AG04450 (cell line): ENCODE measurements at regions not wholly inside any gene's neighbourhood (a gene's known extent, or its start where the extent isn't known, plus 50 kb on each side); places are given as distances from the start of the nearest gene placed in this dataset.
"Not testable (repeated sequence)": the region's sequence is repeated elsewhere in the genome, so short reads cannot be mapped to it uniquely, and the experiment has no call there.

Experiments used
- CTCF ChIA-PET: fragments of 300-600, 350-600 bp; formaldehyde crosslinking; extraction: SDS; loops from one replicate; lab custom pipeline; 2022; ENCODE audit warnings: antibody characterized with exemption, inconsistent platforms; lab: Charles Lee
- POLR2A ChIA-PET: fragments of 350-600 bp; formaldehyde crosslinking; extraction: SDS; loops from one replicate; lab custom pipeline; 2021; ENCODE audit warnings: antibody characterized with exemption, inconsistent platforms; lab: Yijun Ruan, JAX
- DNase-seq: peaks from one replicate; pipeline ENCODE4 v3.0.0-alpha.2; 2011; ENCODE audit warnings: low read depth, low spot score
- H3K27ac ChIP-seq: one replicate; pipeline ENCODE4 v1.5.1; 2012; ENCODE audit warnings: low read depth, low read length, control low read depth
- H3K27me3 ChIP-seq: one replicate; pipeline ENCODE4 v1.6.0; 2012; ENCODE audit warnings: low read length; ENCODE audit not compliant: control insufficient read depth, insufficient read depth
- H3K4me3 ChIP-seq: 2 replicates; pipeline ENCODE4 v1.5.1; 2011; ENCODE audit warnings: mild to moderate bottlenecking, low read depth, low read length, control low read depth
- H3K9me3 ChIP-seq: 2 replicates; pipeline ENCODE4 v1.5.1; 2012; ENCODE audit warnings: low read length; ENCODE audit not compliant: control insufficient read depth, insufficient read depth
- TF ChIP-seq, protein P1 (sequence below): IDR thresholded peaks from 2 replicates; pipeline ENCODE4 v1.5.1; 2011; ENCODE audit warnings: low read depth, low read length, control low read depth, inconsistent platforms

DNA sequence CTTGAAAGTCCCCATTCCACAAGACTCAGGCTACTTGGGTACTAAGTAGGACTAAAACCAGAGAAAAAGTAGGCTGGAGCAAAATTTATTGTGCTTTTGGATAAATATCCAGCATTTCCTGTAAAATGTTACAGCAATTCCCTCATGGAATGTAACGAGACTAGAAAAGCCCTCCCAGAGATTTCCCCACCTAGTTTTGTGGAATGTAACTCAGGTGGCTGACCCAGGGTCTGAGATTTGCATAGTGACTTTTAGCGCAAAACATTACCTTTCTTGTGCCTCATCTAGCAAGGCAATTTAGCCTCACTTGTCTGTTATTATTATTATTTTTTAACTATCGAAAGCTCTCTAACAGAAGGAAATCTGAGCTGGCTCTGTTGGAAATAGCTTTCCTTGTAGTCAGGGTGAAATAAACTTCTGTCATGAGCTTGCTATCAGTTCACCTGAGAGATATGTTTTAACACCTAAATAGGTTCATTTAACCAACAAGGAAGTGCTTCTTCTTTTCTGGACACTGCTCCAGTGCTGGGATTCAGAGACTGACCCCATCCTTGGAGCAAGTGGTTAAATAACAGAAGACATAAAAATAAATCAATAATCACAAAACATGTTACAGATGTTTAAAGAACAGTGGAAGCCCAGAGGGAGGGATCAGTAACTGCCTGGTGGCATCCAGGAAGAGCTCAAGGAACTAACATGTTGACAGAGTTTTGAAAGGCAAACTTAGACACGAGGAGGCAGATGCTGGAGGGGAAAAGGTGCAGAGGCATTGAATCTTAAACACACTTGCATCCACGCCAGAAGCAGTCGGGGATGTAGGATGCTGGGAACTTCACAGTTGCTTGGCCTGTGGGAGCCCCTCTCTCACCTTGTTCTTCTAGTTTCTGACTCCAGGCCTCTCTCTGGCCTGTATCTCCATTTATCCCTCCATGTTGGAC, 68.3 kb upstream of the RHOU start:
- TF ChIP-seq, protein P1, sequence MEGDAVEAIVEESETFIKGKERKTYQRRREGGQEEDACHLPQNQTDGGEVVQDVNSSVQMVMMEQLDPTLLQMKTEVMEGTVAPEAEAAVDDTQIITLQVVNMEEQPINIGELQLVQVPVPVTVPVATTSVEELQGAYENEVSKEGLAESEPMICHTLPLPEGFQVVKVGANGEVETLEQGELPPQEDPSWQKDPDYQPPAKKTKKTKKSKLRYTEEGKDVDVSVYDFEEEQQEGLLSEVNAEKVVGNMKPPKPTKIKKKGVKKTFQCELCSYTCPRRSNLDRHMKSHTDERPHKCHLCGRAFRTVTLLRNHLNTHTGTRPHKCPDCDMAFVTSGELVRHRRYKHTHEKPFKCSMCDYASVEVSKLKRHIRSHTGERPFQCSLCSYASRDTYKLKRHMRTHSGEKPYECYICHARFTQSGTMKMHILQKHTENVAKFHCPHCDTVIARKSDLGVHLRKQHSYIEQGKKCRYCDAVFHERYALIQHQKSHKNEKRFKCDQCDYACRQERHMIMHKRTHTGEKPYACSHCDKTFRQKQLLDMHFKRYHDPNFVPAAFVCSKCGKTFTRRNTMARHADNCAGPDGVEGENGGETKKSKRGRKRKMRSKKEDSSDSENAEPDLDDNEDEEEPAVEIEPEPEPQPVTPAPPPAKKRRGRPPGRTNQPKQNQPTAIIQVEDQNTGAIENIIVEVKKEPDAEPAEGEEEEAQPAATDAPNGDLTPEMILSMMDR, result no peak
- DNase-seq, result no peak
- no peaks in the 10 kb centered on the region for H3K9me3 ChIP-seq
- ChIA-PET POLR2A (no interaction called here), CTCF (interaction anchor here (2.6 kb wide), 1 partner anchor 561 kb away, joined by 13 read pairs; no protein-coding TSS in a partner anchor)
- peaks cover 5% of the 10 kb centered on the region for H3K27me3 ChIP-seq
- no peak overlapping the region for H3K4me3 ChIP-seq
- H3K27ac ChIP-seq, result no peak overlapping the region

DNA sequence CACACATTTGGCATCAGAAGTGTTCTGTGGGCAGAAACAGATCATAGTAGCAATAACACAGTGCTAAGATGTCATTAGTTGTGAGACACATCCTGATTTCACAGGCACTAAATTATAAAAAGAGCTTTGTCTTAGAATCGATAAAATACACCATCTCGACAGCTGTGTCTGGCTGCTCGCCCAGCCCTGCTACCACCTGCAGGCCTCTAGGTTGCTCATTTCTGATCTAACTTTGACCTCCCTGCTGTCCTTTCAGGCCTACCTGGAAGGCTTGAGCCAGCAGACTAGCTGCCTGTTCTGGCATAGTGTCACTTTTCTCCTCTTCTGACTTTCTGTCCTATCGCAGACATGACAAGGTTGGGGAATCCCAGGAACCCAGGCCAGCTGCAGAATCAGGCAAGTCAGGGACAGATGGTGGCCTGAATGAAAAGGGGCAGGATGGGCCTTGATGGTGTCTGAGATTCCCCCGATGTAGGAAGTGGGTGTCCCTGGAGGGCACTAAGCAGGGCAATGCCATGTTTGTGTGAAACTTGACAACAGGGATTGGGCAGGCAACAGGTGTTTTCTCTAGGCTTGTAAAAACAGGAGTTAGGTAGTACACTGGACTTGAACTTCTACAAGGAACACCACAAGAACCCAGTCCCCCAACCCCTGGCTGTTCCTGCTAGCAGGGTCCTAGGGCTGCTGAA, 66.6 kb upstream of the RHOU start:
- CTCF ChIA-PET, result interaction anchor here (0.8 to 2.6 kb wide), 2 partner anchors 559 to 573 kb away, joined by 3 to 13 read pairs; no protein-coding TSS in a partner anchor
- TF ChIP-seq, protein P1, result no peak
- POLR2A ChIA-PET, result no interaction called here
- Histone ChIP-seq H3K9me3 (no peaks in the 10 kb centered on the region), H3K27ac (no peak overlapping the region), H3K27me3 (peaks cover 7% of the 10 kb centered on the region), H3K4me3 (no peak overlapping the region)
- no peak for DNase-seq

DNA sequence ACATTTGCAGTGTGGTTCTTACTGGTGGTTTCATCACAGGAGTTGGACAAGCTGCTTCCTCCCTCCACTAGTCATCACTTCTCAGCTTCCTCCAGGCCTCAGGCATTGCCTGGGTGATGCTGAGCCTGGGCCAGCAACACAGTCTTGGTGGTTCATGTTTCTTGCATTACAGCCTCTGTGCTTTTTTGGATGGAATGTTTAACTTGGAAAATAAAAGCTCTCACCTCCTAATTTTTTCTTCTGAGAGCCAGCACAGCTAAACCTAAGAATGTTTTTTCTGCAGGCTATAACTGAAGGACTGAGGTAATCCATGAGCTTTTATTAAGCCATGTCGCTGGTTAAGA, 66.1 kb upstream of the RHOU start:
- no peak for DNase-seq
- Histone ChIP-seq H3K4me3 (no peak overlapping the region), H3K27ac (no peak overlapping the region), H3K9me3 (no peaks in the 10 kb centered on the region), H3K27me3 (peaks cover 7% of the 10 kb centered on the region)
- TF ChIP-seq, protein P1, result no peak
- ChIA-PET POLR2A (no interaction called here), CTCF (interaction anchor here (0.8 to 2.6 kb wide), 2 partner anchors 558 to 573 kb away, joined by 3 to 13 read pairs; no protein-coding TSS in a partner anchor)

DNA sequence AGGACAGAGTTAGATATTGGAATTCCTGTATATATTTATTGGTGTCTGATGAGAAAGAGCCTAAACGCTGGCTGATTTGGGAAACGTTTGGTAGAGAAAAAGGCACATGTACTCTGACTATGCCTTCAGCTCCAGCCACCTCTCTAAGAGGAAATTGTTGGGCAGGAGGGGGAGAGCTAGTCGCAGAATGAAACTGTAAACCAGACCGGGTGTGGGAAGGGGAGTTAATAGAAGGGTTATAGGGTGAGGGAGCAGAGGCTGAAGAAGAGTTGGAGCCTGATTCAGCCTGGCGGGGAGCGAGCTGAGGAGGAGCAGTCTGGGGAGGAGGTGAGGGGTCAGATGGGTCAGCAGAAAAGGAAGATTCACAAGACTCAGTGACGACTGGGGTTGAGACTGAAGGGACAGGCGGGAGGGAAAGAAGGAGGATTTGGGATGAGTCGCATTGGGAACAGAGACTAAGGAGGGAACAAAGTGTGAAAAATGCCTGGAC, 54.2 kb upstream of the RHOU start:
- CTCF ChIA-PET, H3K27ac ChIP-seq, H3K27me3 ChIP-seq, DNase-seq, H3K9me3 ChIP-seq, H3K4me3 ChIP-seq, POLR2A ChIA-PET: not testable (repeated sequence)

DNA sequence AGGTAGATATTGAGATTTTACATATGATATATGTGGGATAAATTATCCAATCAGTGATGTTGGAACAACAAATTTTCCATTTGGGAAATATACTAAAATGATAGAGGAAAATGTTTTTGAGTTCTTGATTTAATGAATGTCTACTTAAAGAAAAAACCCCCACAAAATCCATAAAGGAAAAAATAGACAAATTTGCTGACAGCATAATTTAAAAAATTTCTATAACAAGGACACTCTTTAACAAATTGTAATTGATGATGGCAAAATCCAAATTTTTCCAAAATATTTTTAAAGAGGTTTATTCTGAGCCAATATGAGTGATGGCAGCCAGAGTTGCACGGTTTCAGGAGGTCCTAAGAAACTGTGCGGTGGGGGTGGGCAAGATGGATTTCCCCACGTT, 51.9 kb upstream of the RHOU start:
- H3K27me3 ChIP-seq, result peaks cover 2% of the 10 kb centered on the region
- H3K9me3 ChIP-seq, result no peaks in the 10 kb centered on the region
- DNase-seq, result no peak
- TF ChIP-seq, protein P1, result no peak
- CTCF ChIA-PET, result no interaction called here
- H3K4me3 ChIP-seq, result no peak overlapping the region
- no peak overlapping the region for H3K27ac ChIP-seq
- POLR2A ChIA-PET, result no interaction called here
